CD4-positive, alpha-beta T cell treated with Interleukin-12 subunit alpha and Interleukin-12 subunit beta, for 1 hour (primary cell): ENCODE measurements at regions not wholly inside any gene's neighbourhood (a gene's known extent, or its start where the extent isn't known, plus 50 kb on each side); places are given as distances from the start of the nearest gene placed in this dataset.
A peak's percentile ranks its signal among the peaks of the same experiment; 100 is the strongest.
"Not testable (repeated sequence)": the region's sequence is repeated elsewhere in the genome, so short reads cannot be mapped to it uniquely, and the experiment has no call there.

ENCODE experiments used
- DNase-seq: peaks from one replicate; pipeline ENCODE4 v3.0.0-alpha.2; 2020

DNA sequence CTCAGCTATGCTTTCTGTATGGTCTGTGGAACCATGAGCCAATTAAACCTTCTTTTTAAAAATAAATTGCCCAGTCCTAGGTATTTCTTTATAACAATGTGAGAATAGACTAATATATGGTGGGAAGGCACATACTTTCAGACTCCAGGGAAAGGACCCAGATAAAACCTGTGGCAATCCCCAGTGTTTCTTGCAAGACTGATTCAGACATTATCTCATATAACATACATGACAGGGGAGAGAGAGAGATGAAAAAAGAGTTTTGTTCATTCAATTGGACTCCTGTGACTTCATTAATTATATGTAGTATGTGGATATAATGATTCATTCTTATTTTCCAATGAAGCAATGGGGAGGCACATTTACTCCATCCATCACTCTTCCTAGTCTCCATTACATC, 291.4 kb upstream of the PRKX start:
- DNase-seq = no peak

- no peak for DNase-seq
Observed at GRCh38 chrX:3994315-3994714, 280.9 kb upstream of the PRKX start.

DNA sequence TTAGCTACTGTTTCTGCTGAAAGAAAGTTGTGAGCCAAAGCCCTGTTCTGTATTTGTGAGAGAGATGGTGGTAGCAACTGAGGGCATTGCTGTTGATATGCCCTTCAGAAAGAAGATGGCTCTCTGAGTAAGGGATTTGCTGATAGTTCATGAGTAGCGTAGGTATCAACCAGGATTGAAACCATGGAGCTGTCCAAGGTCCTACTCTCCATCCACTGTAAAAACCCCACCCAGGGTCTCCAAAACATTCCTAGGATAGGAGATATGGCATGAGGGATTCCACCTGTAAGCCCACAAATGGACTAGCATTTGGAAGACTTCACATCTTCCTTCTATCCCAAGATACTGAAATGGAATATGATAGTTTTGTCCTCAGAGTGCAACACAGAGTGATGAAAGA, 277.1 kb upstream of the PRKX start:
- no peak for DNase-seq

DNA sequence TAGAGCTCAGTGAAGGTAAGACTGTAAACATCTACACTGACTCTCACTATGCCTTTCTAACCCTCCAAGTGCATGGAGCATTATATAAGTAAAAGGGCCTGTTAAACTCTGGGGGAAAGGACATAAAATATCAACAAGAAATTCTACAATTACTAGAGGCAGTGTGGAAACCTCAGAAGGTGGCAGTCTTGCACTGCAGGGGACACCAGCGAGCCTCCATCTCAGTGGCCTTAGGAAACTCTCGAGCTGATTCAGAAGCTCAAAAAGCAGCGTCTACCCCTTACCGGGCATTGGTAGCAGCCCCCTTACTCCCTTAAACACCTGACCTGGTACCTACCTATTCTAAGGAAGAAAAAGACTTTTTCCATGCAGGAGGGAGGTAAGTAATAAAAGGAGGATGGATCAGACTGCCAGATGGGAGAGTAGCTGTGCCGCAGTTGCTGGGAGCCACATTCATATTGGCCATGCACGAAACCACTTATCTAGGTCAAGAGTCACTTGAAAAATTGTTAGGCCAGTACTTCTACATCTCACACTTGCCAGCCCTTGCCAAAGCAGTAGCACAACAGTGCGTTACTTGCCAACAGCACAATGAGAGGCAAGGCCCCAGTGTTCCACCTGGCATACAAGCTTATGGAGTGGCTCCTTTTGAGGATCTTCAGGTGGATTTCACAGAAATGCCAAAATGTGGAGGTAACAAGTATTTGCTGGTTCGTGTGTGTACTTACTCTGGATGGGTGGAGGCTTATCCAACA, 258.8 kb upstream of the PRKX start:
- not testable (repeated sequence) for DNase-seq

DNA sequence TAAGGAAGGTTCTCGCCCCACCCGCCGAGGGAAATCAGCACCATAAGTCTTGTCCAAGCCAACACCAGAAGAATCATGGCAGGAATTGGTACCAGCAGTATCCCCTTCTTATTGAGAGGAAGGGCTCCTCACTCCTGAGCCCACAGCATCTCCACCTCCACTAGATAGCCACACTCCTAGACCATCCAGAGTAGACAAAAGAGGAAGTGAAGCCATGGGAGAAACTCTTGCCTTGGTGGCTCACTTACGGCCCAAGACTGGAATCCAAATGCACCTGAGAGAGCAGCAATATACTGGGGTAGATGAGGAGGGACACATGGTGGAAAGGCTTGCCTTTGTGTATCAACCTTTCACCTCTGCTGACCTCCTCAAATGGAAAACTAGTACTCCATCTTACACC, 255.3 kb upstream of the PRKX start:
- no peak for DNase-seq

- DNase-seq = no peak
Observed at GRCh38 chrX:3963980-3964379, 250.5 kb upstream of the PRKX start.

- peak; percentile 0 for DNase-seq
Observed at GRCh38 chrX:3962511-3963311, 249.3 kb upstream of the PRKX start.

DNA sequence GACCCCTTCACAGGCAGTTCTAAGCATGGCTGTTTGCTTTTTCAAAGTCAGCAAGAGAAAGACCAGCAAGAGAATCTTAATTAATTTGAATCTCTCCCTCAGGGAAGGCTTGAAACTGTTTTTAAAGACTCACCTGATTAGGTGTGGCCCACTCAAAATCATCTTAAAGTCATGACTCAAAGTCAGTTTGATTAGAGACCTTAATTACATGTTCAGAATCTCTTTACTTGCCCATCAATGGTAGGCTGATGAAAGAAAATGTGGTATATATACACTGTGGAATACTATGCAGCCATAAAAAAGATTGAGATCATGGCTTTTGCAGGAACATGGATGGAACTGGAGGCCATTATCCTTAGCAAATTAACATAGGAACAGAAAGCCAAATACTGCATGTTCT, 247.5 kb upstream of the PRKX start:
- no peak for DNase-seq

GRCh38 chrX:3951859-3952258, 238.4 kb upstream of the PRKX start:
- no peak for DNase-seq

DNA sequence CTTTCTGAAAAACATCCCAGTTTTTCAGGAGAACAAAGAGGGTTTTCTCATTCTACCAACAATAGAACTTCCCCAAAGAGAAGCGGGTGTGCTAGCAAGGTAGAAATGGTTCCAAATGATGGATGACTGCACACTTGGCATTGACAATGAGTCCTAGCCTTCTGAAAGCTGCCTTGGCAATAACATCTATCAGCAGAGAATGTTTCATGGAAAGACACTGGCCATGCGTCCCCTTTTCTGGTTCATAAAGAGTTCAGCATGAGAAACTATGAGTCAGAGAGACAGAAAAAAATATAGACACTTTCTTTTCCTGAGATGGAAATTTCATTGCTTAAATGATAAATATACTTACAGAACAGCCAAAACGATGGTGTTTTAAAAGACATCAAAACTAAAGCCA, 236.9 kb upstream of the PRKX start:
- no peak for DNase-seq

DNA sequence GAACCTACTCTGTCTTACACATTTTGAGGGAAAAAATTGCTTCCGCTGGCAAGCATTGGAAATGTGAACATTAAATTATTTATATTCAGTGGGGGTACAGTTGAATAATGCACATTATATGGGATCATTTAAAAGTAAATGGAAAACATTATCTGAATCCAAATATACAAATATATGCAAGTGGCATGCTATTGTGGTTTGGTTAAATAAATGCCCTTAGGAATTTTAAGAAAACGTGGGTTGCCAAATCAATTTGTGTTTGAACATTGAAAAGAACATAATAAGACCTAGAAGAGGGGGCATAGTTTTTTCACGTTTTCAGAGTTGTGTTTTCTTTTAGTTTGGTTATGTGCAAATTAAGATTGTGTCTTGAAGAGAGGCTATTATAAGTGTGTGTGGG, 230.5 kb upstream of the PRKX start:
- no peak for DNase-seq

DNA sequence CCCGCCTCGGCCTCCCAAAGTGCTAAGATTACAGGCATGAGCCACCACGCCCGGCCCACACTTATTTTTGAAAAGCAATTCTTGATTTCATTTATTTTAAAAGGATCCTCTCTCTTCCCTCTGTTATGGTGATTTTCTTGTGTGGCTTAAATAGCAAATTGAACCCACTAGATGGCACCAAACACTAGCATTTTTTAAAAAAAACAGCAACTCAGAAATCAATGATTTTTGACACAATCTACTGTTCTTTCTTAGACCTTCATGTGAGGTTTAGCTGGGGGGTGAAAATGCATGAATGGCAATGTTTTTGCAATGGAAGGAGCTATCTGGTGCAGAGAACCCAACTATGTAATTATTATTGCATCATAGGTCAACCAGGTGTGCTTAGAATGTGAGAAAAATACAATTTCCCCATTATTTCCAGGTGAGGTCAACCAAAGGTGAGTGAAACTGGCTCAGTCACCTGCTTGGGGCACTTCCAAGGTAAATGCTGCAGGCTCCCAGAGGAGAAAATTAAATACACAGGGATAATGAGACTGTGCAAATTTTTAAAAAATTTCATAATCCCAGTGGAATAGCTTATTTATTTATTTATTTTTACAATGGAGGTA, 226.7 kb upstream of the PRKX start:
- peak; percentile 0 for DNase-seq

DNA sequence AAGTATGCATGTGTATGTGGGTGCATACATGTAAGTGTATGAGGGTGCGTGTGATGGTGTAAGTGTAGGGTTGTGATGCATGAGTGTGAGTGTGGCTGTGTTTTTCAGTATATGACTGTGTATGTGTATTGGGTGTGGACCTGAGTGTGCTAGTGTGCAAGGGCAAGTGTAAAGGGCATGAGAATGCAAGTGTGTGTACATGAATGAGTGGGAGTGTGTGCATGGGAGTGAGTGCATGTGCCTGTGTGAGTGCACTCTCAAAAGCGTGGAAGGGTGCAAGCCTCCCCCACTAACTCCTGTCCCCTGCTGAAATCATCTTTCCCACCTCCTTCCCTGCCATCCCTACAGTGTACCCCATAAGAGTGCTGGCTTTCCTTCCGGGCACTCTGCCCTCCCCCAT, 225.1 kb upstream of the PRKX start:
- DNase-seq = no peak

GRCh38 chrX:3935196-3935595, 221.7 kb upstream of the PRKX start:
- not testable (repeated sequence) for DNase-seq

- not testable (repeated sequence) for DNase-seq
Observed at GRCh38 chrX:3920424-3921017, 207.1 kb upstream of the PRKX start.

DNA sequence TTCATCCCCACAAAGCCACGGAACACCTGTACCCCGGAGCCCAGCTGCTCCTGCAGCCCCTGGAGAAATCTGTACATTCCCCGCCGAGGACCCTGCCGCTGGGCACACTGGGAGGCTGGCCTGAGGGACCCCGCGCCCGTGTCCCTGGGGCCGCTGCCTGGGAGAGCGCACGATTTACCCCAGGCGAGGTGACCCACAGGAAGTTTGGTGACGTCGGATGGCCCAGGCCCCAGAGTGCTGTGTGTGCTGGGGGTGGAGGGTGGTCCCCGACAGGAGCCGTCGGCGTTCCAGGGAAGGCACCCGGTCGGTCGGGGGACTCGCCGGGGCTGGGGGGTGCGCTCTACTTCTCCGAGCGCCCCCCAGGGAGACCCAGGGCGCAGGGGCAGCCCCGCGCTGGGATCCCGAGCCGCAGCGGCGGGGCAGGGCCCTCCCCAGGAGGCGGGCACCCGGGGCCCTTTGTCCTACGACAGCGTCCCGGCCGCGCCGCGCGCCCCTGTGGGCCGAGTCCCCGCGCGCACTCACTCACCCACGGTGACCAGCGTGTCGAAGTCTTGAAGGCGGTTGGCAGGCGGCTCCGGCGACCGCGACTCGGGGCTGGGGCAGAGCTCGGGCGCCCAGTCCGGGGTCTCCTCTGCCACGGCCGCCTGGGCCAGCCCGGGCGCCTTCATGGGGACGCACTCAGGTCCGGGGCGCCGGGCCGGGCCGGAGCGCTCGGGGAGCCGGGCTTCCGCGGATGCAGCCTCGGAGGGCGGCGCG, 206.4 kb upstream of the PRKX start:
- DNase-seq = not testable (repeated sequence)

- DNase-seq = not testable (repeated sequence)
Observed at GRCh38 chrX:3914813-3915212, 201.4 kb upstream of the PRKX start.

GRCh38 chrX:3914059-3914458, 200.6 kb upstream of the PRKX start:
- DNase-seq = not testable (repeated sequence)

DNA sequence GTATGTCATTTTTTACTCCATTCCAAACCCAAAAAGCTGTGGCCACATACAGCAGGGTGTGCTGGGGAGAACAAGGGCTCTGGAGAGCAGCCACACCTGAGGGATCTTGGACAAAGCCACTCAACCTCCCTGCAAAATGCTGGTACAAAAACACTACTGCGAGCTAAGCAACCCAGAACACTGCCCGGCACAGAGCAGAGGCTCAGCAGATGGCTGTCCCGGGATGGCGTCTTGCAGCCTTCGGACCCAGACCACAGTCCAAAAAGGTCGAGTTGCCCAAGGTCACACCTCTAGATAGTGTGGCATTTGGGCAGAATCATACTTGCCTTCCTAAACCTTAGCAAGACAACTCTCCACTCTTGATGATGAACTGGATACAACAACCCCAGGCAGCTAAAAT, 197.6 kb upstream of the PRKX start:
- not testable (repeated sequence) for DNase-seq

DNA sequence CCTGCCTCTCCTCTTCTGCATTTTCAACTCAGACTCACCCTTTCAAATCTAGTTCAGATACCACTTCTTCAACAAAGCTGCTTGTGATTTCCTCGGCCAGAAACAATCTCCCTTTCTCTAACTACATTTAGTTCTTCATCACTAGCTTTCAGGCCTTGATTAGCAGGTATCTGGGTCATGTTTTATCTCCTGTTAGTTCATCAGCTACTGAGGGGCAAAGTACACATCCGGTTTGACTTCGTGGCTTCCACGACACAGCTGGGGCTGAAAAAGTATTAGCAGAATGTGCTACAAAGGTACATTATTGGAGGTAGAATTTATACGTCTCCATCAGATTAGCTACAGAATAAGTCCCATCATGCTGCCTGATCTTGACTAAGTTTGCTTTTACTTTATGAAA, 197.2 kb upstream of the PRKX start:
- not testable (repeated sequence) for DNase-seq

- not testable (repeated sequence) for DNase-seq
Observed at GRCh38 chrX:3905522-3906258, 192.2 kb upstream of the PRKX start.

GRCh38 chrX:3902222-3902621, 188.8 kb upstream of the PRKX start:
- not testable (repeated sequence) for DNase-seq
